GM23248 (cell line): ENCODE measurements at regions not wholly inside any gene's neighbourhood (a gene's known extent, or its start where the extent isn't known, plus 50 kb on each side); places are given as distances from the start of the nearest gene placed in this dataset.

ENCODE experiments used
- DNase-seq: peaks from one replicate; pipeline ENCODE4 v3.0.0-alpha.2; 2015
- H2AFZ ChIP-seq: fragments of 200-600 bp; sonication (generic); 2 replicates; pipeline ENCODE4 v1.6.1; 2016; ENCODE audit warnings: antibody characterized with exemption
- H3F3A ChIP-seq: fragments of 200-600 bp; sonication (generic); 2 replicates; pipeline ENCODE4 v1.6.1; 2016; ENCODE audit warnings: mild to moderate bottlenecking, antibody characterized with exemption, mixed run types; ENCODE audit not compliant: insufficient read depth
- H3K27ac ChIP-seq: fragments of 200-600 bp; sonication (generic); 2 replicates; pipeline ENCODE4 v1.5.1; 2016; ENCODE audit warnings: mild to moderate bottlenecking
- H3K27me3 ChIP-seq: fragments of 200-600 bp; sonication (generic); replicated peaks from 2 replicates; pipeline ENCODE4 v1.6.1; 2016; ENCODE audit warnings: mild to moderate bottlenecking; ENCODE audit not compliant: insufficient read depth
- H3K36me3 ChIP-seq: fragments of 200-600 bp; sonication (generic); 2 replicates; pipeline ENCODE4 v1.6.1; 2016; ENCODE audit warnings: low read depth, mild to moderate bottlenecking
- H3K4me1 ChIP-seq: fragments of 200-600 bp; sonication (generic); 2 replicates; pipeline ENCODE4 v1.6.1; 2016; ENCODE audit warnings: mild to moderate bottlenecking; ENCODE audit not compliant: insufficient read depth
- H3K4me2 ChIP-seq: fragments of 200-600 bp; sonication (generic); one replicate; pipeline ENCODE4 v1.6.1; 2016; ENCODE audit warnings: mild to moderate bottlenecking; ENCODE audit not compliant: unreplicated experiment
- H3K4me3 ChIP-seq: fragments of 200-600 bp; sonication (generic); 2 replicates; pipeline ENCODE4 v1.5.1; 2016; ENCODE audit warnings: mild to moderate bottlenecking
- H3K79me2 ChIP-seq: fragments of 200-600 bp; sonication (generic); 2 replicates; pipeline ENCODE4 v1.6.1; 2016; ENCODE audit warnings: mild to moderate bottlenecking; ENCODE audit not compliant: insufficient read depth
- H3K9ac ChIP-seq: fragments of 200-600 bp; sonication (generic); 2 replicates; pipeline ENCODE4 v1.6.1; 2016; ENCODE audit warnings: mild to moderate bottlenecking
- H3K9me2 ChIP-seq: fragments of 200-600 bp; sonication (generic); 2 replicates; pipeline ENCODE4 v1.6.1; 2016; ENCODE audit warnings: mixed run types, mild to moderate bottlenecking, moderate library complexity; ENCODE audit not compliant: insufficient read depth
- H3K9me3 ChIP-seq: fragments of 200-600 bp; sonication (generic); one replicate; pipeline ENCODE4 v1.6.1; 2017; ENCODE audit warnings: low read depth
- H4K20me1 ChIP-seq: fragments of 200-600 bp; sonication (generic); 2 replicates; pipeline ENCODE4 v1.6.0; 2016; ENCODE audit not compliant: insufficient read depth
- EZH2 ChIP-seq: fragments of 200-600 bp; sonication (generic); IDR thresholded peaks from 2 replicates; pipeline ENCODE4 v1.6.1; 2018; ENCODE audit warnings: antibody characterized with exemption, mild to moderate bottlenecking; ENCODE audit not compliant: insufficient read depth, poor library complexity, severe bottlenecking
- EZH2phosphoT487 ChIP-seq: fragments of 200-600 bp; sonication (generic); IDR thresholded peaks from 2 replicates; pipeline ENCODE4 v1.6.1; 2018; ENCODE audit warnings: antibody characterized with exemption, moderate library complexity, mild to moderate bottlenecking, low read depth; ENCODE audit not compliant: insufficient read depth
- WGBS, 2 experiments: methylation state at CpG; one replicate each; pipeline ENCODE4 v1.1.6; 2015 to 2017; ENCODE audit warnings: low lambda C conversion rate in 2 of 2, low coverage in 1 of 2; ENCODE audit errors: missing lambda C conversion rate in 2 of 2; 5-methylcytosine and 5-hydroxymethylcytosine counted together
- in situ Hi-C: fragments of 300-500 bp; cut with MboI; formaldehyde crosslinking; loops from 2 replicates; pipeline ENCODE4 v1.15.0; 2020

- WGBS, 2 experiments: 24 to 27% methylated on average over 7 of the region's 7 CpGs
- H3K27ac ChIP-seq: no peak overlapping the region
- no peak overlapping the region for H3K9ac ChIP-seq
- TF ChIP-seq EZH2phosphoT487 (no peak), EZH2 (no peak)
- no peak overlapping the region for H3K4me3 ChIP-seq
- H3K4me2 ChIP-seq: no peak overlapping the region
- no peaks in the 10 kb centered on the region for H3K36me3 ChIP-seq
- no peaks in the 10 kb centered on the region for H3K9me2 ChIP-seq
- no peaks in the 10 kb centered on the region for H3K79me2 ChIP-seq
- no peaks in the 10 kb centered on the region for H3K4me1 ChIP-seq
- H4K20me1 ChIP-seq: no peaks in the 10 kb centered on the region
- no peaks in the 10 kb centered on the region for H3K27me3 ChIP-seq
- no peak overlapping the region for H2AFZ ChIP-seq
- H3F3A ChIP-seq: no peaks in the 10 kb centered on the region
- in situ Hi-C loops: loop anchor here (5.0 kb wide), 1 partner anchor 47 kb away; no protein-coding TSS in a partner anchor
- no peaks in the 10 kb centered on the region for H3K9me3 ChIP-seq
- DNase-seq: no peak
Observed at GRCh38 chr20:24289737-24290481, 179.5 kb upstream of the SYNDIG1 start.

GRCh38 chr20:24283186-24283585 lies 186.2 kb upstream of the SYNDIG1 start:
- Histone ChIP-seq H3K27ac (no peak overlapping the region), H3F3A (no peaks in the 10 kb centered on the region), H3K27me3 (no peaks in the 10 kb centered on the region), H3K4me1 (no peaks in the 10 kb centered on the region), H3K4me3 (no peak overlapping the region), H2AFZ (no peak overlapping the region), H3K9ac (no peak overlapping the region), H3K4me2 (no peak overlapping the region), H3K9me3 (no peaks in the 10 kb centered on the region), H4K20me1 (no peaks in the 10 kb centered on the region), H3K9me2 (no peaks in the 10 kb centered on the region), H3K79me2 (no peaks in the 10 kb centered on the region), H3K36me3 (no peaks in the 10 kb centered on the region)
- TF ChIP-seq EZH2: no peak
- WGBS, 2 experiments: 23 to 24% methylated on average over 5 of the region's 5 CpGs
- DNase-seq: no peak
- in situ Hi-C loops: no loop called here

GRCh38 chr20:24277196-24277595 lies 192.2 kb upstream of the SYNDIG1 start:
- TF ChIP-seq EZH2 (no peak), EZH2phosphoT487 (no peak)
- H3K9me3 ChIP-seq: no peaks in the 10 kb centered on the region
- H4K20me1 ChIP-seq: no peaks in the 10 kb centered on the region
- H3K36me3 ChIP-seq: no peaks in the 10 kb centered on the region
- H3K79me2 ChIP-seq: no peaks in the 10 kb centered on the region
- in situ Hi-C loops: no loop called here
- H3K4me1 ChIP-seq: no peaks in the 10 kb centered on the region
- H3K9ac ChIP-seq: no peak overlapping the region
- WGBS, 2 experiments: 42 to 47% methylated on average over 9 of the region's 9 CpGs
- no peak overlapping the region for H2AFZ ChIP-seq
- no peak for DNase-seq
- H3K4me3 ChIP-seq: no peak overlapping the region
- H3K27ac ChIP-seq: no peak overlapping the region
- no peaks in the 10 kb centered on the region for H3F3A ChIP-seq
- no peaks in the 10 kb centered on the region for H3K27me3 ChIP-seq
- no peaks in the 10 kb centered on the region for H3K9me2 ChIP-seq
- no peak overlapping the region for H3K4me2 ChIP-seq

DNA sequence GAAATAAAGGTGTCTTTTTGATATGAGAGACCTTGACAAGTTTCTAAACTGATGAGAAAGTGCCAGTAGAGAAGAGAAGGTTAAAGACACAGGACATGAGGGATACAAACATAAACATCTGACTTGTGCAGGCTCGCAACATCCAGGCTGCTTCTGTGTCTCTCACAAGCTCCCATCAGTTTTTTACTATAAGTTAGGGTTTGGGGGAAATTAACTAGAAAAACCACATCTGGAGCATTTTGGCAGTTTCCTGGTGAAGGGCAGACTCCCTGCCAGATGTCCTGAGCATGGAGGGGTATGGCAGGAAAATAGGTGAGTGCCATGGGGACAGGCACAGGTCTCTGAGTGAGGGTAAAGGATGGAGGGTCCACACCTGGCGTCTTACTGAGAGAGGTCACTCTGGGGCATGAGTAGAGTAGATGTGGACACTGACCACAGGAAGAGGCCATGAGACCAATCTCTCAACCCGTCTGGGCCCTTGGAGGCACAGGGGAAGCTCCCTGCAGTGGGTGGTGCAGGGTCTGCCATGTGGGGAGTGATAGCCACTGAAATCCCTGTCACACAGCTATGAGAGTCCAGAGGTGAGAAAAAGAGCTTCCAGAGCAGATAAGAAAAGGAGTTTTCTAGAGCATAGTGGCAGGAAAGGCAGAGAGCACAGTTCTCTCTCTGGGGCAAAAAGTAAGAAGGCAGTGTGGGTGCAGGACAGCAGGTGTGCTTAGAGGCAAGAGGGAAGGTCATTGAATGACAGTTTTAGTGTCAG lies 193.3 kb upstream of the SYNDIG1 start:
- no peak for TF ChIP-seq EZH2
- TF ChIP-seq EZH2phosphoT487: no peak
- WGBS, 2 experiments: 7 to 16% methylated on average over 3 of the region's 3 CpGs
- Histone ChIP-seq H3K4me2 (no peak overlapping the region), H3K27ac (no peak overlapping the region), H3K36me3 (no peaks in the 10 kb centered on the region), H4K20me1 (no peaks in the 10 kb centered on the region), H3K9ac (no peak overlapping the region), H3K9me2 (no peaks in the 10 kb centered on the region), H3F3A (no peaks in the 10 kb centered on the region), H2AFZ (no peak overlapping the region), H3K27me3 (no peaks in the 10 kb centered on the region), H3K9me3 (no peaks in the 10 kb centered on the region), H3K79me2 (no peaks in the 10 kb centered on the region), H3K4me3 (no peak overlapping the region), H3K4me1 (no peaks in the 10 kb centered on the region)
- in situ Hi-C loops: no loop called here
- DNase-seq: no peak
